ENCODE measurements at regions not wholly inside any gene's neighbourhood (a gene's known extent, or its start where the extent isn't known, plus 50 kb on each side); places are given as distances from the start of the nearest gene placed in this dataset.

DNA sequence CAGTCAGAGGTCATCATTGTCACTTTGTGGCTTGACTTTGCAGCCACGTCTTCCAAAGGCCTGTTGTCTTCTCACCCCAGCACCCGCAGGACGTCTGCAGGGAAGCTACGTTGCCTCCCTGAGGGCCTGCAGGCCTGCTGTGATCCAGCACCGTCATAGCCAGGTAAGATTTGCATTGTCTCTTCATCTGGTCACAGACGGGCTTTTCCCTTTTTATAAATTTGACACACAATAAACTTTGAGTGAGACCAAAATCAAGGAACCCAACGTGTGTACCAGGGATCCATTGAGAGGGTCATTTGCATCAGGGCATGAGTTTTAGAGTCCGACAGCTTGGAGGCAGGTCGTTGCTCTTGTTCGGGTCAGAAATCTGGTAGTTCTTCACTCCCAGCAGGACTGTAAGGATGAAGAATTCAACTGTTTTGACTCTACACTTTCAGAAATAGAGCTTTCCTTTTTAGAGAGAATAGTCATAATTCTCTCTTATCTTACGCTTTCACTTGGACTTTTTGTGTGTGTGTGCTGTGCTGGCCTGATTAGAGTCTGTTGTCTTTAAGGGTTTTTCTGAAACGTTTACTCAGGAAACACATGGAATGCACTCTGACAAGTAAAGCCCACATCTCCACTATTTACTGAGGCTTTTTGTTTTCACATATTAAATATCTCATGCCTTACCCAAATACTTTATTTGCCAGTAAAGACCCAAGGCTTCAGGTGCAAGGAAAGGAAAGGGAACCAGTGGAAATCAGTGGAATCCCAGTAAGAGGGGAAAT is 177.2 kb upstream of the TAB2 start (continued):
- TF ChIP-seq, protein P1, sequence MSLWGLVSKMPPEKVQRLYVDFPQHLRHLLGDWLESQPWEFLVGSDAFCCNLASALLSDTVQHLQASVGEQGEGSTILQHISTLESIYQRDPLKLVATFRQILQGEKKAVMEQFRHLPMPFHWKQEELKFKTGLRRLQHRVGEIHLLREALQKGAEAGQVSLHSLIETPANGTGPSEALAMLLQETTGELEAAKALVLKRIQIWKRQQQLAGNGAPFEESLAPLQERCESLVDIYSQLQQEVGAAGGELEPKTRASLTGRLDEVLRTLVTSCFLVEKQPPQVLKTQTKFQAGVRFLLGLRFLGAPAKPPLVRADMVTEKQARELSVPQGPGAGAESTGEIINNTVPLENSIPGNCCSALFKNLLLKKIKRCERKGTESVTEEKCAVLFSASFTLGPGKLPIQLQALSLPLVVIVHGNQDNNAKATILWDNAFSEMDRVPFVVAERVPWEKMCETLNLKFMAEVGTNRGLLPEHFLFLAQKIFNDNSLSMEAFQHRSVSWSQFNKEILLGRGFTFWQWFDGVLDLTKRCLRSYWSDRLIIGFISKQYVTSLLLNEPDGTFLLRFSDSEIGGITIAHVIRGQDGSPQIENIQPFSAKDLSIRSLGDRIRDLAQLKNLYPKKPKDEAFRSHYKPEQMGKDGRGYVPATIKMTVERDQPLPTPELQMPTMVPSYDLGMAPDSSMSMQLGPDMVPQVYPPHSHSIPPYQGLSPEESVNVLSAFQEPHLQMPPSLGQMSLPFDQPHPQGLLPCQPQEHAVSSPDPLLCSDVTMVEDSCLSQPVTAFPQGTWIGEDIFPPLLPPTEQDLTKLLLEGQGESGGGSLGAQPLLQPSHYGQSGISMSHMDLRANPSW (CRISPR knock-in tag; IDR thresholded peaks at IDR 0.05): 0 out of 2 replicates have a peak, but pooled peaks have one; percentile 21
- TF ChIP-seq HDAC1 (IDR thresholded peaks at IDR 0.05): peak; percentile 50 to 77; a peak in 2 of 4 replicates
- TF ChIP-seq ELF1 (tag; IDR thresholded peaks at IDR 0.05): no peak
- TF ChIP-seq SMARCC2 (IDR thresholded peaks at IDR 0.05; ENCODE audit: low read depth): peak; percentile 92
- peak; percentile 80 for TF ChIP-seq CXXC5 (CRISPR knock-in tag; IDR thresholded peaks at IDR 0.05)
- TF ChIP-seq RAD51 (IDR thresholded peaks at IDR 0.05; ENCODE audit: borderline replicate concordance, low read depth): peak; percentile 19; the same call in 1 of the 2 replicates
- TF ChIP-seq, protein P2, sequence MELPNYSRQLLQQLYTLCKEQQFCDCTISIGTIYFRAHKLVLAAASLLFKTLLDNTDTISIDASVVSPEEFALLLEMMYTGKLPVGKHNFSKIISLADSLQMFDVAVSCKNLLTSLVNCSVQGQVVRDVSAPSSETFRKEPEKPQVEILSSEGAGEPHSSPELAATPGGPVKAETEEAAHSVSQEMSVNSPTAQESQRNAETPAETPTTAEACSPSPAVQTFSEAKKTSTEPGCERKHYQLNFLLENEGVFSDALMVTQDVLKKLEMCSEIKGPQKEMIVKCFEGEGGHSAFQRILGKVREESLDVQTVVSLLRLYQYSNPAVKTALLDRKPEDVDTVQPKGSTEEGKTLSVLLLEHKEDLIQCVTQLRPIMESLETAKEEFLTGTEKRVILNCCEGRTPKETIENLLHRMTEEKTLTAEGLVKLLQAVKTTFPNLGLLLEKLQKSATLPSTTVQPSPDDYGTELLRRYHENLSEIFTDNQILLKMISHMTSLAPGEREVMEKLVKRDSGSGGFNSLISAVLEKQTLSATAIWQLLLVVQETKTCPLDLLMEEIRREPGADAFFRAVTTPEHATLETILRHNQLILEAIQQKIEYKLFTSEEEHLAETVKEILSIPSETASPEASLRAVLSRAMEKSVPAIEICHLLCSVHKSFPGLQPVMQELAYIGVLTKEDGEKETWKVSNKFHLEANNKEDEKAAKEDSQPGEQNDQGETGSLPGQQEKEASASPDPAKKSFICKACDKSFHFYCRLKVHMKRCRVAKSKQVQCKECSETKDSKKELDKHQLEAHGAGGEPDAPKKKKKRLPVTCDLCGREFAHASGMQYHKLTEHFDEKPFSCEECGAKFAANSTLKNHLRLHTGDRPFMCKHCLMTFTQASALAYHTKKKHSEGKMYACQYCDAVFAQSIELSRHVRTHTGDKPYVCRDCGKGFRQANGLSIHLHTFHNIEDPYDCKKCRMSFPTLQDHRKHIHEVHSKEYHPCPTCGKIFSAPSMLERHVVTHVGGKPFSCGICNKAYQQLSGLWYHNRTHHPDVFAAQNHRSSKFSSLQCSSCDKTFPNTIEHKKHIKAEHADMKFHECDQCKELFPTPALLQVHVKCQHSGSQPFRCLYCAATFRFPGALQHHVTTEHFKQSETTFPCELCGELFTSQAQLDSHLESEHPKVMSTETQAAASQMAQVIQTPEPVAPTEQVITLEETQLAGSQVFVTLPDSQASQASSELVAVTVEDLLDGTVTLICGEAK (IDR thresholded peaks at IDR 0.05): peak; percentile 55
- TF ChIP-seq, protein P2 (CRISPR knock-in tag; IDR thresholded peaks at IDR 0.05): no peak
- TF ChIP-seq POLR2AphosphoS5 (IDR thresholded peaks at IDR 0.05; ENCODE audit: control insufficient read depth, insufficient read depth, low read depth, low read length): peak; percentile 88
- TF ChIP-seq CBFB (CRISPR knock-in tag; IDR thresholded peaks at IDR 0.05): peak; percentile 75
- peak; percentile 85 to 89 for TF ChIP-seq FOXK2 (conservative IDR thresholded peaks at IDR 0.05 in 1 of 2, IDR thresholded peaks at IDR 0.05 in 1 of 2; ENCODE audit: low read depth in 2 of 2)
- peak; percentile 91 for TF ChIP-seq GATA2 (CRISPR knock-in tag; IDR thresholded peaks at IDR 0.05)
- no peak; a peak in 1 of 4 replicates for TF ChIP-seq RAD21 (CRISPR knock-in tag; conservative IDR thresholded peaks at IDR 0.05 in 1 of 2, IDR thresholded peaks at IDR 0.05 in 1 of 2)
- no peak for TF ChIP-seq ZNF75A (CRISPR knock-in tag; IDR thresholded peaks at IDR 0.05)
